Colonic mucosa (tissue), 4 donors: ENCODE measurements at regions not wholly inside any gene's neighbourhood (a gene's known extent, or its start where the extent isn't known, plus 50 kb on each side); places are given as distances from the start of the nearest gene placed in this dataset.
"Not testable (repeated sequence)": the region's sequence is repeated elsewhere in the genome, so short reads cannot be mapped to it uniquely, and the experiment has no call there.

Experiments used
- DNase-seq: peaks from one replicate; pipeline ENCODE4 v3.0.0-alpha.2; 2020
- H3K27ac ChIP-seq: fragments of 200-600 bp; one replicate; pipeline ENCODE4 v1.8.0; 2021
- H3K27me3 ChIP-seq: fragments of 200-600 bp; one replicate; pipeline ENCODE4 v1.8.0; 2021
- H3K36me3 ChIP-seq: fragments of 200-600 bp; one replicate; pipeline ENCODE4 v1.8.0; 2021
- H3K4me1 ChIP-seq: fragments of 200-600 bp; one replicate; pipeline ENCODE4 v1.8.0; 2021; ENCODE audit warnings: mild to moderate bottlenecking
- H3K4me3 ChIP-seq: fragments of 200-600 bp; one replicate; pipeline ENCODE4 v1.8.0; 2021
- H3K9ac ChIP-seq, 2 donors: one replicate each; pipeline ENCODE4 v1.7.0; 2013; ENCODE audit warnings: control low read depth in 2 of 2, low read depth in 2 of 2, low read length in 2 of 2
- H3K9me3 ChIP-seq: fragments of 200-600 bp; one replicate; pipeline ENCODE4 v1.8.0; 2021
- CTCF ChIP-seq: fragments of 200-600 bp; IDR thresholded peaks from one replicate; pipeline ENCODE4 v1.8.0; 2022; ENCODE audit warnings: antibody characterized with exemption, mild to moderate bottlenecking
- intact Hi-C: fragments of 100-400 bp; cut with DNase I; formaldehyde crosslinking; loops from one replicate; pipeline ENCODE4 v1.14.1; 2022
- donor health status: healthy.
- donor health status: DM: no; HTN: no; CAD: no.
- donor health status: DM: no; HTN: no; CAD: no.

DNA sequence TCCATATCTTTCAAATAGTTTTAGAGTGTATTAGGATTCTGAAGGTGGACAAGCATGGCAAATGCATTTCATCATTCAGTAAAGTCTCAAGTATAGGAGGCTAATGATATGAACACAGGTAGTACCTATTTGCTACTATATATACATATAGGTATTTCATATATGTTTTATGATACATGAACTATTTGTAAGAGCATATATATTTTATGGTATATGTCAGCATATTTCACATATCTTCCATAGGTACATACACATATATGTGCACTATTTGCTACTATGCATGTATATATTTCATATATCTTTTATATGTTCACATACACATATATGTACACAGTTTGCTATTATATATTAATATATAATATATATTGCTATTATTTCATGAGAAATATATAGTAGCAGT, 1291.7 kb upstream of the MIR17HG start:
- no peaks in the 10 kb centered on the region for H3K4me1 ChIP-seq
- no peaks in the 10 kb centered on the region for H3K9me3 ChIP-seq
- H3K4me3 ChIP-seq = no peak overlapping the region
- intact Hi-C loops = no loop called here
- no peak overlapping the region for H3K9ac ChIP-seq
- no peaks in the 10 kb centered on the region for H3K27me3 ChIP-seq
- no peak for TF ChIP-seq CTCF
- no peak for DNase-seq
- H3K27ac ChIP-seq = no peak overlapping the region
- no peaks in the 10 kb centered on the region for H3K36me3 ChIP-seq

DNA sequence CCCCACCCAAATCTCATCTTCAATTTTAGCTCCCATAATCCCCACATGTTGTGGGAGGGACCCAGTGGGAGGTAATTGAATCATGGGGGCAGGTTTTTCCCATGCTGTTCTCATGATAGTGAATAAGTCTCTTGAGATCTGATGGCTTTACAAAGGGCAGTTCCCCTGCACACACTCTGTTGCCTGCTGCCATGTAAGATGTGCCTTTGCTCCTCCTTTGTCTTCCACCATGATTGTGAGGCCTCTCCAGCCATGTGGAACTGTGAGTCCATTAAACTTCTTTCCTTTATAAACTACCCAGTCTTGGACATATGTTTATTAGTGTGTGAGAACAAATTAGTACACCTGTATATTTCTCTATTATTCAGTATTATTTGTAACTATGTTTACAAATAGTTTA, 1283.3 kb upstream of the MIR17HG start:
- H3K27me3 ChIP-seq, DNase-seq, H3K36me3 ChIP-seq, H3K4me3 ChIP-seq, intact Hi-C loops, H3K9me3 ChIP-seq, H3K4me1 ChIP-seq, H3K9ac ChIP-seq, H3K27ac ChIP-seq: not testable (repeated sequence)

GRCh38 chr13:90068658-90069057, 1278.8 kb upstream of the MIR17HG start:
- intact Hi-C loops = no loop called here
- no peaks in the 10 kb centered on the region for H3K27me3 ChIP-seq
- no peaks in the 10 kb centered on the region for H3K36me3 ChIP-seq
- no peak for DNase-seq
- no peak overlapping the region for H3K27ac ChIP-seq
- H3K9ac ChIP-seq = no peak overlapping the region
- no peaks in the 10 kb centered on the region for H3K4me1 ChIP-seq
- no peaks in the 10 kb centered on the region for H3K9me3 ChIP-seq
- no peak overlapping the region for H3K4me3 ChIP-seq
- TF ChIP-seq CTCF = no peak

GRCh38 chr13:90070362-90070761, 1277.1 kb upstream of the MIR17HG start:
- no peak overlapping the region for H3K27ac ChIP-seq
- no peaks in the 10 kb centered on the region for H3K4me1 ChIP-seq
- no peak overlapping the region for H3K4me3 ChIP-seq
- TF ChIP-seq CTCF = no peak
- intact Hi-C loops = no loop called here
- no peaks in the 10 kb centered on the region for H3K36me3 ChIP-seq
- H3K9me3 ChIP-seq = no peaks in the 10 kb centered on the region
- no peaks in the 10 kb centered on the region for H3K27me3 ChIP-seq
- DNase-seq = no peak
- no peak overlapping the region for H3K9ac ChIP-seq

DNA sequence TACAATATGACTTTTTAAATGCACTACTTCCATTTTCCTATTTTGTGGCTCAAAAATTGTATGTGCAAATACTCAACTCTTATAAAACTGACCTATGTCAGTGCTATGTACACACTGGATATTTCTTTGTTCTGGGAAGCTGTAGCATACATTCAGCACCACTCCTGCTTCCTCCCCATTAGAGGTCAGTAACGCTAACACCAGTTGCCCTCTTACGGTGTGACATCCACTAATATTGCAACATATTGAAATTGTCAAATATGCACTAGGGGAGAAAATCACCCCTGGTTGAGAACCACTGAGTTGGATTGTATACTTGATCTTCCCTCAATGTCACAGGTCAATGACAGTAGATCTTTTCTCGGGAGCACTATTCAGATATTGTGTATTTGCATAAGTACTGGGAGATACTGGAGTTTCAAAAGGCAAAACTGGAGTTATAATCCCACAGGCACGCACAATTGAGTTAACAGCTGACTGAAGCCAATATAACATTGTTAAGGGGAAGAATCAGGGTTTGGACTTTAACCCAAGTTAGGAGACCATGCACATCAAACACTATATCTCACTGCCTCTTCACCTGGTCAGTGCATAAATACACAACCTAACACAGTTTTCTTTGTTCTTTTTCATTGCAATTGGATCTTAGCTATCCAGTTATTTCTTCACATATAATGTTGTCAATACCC, 1276.5 kb upstream of the MIR17HG start:
- Histone ChIP-seq H3K27me3 (no peaks in the 10 kb centered on the region), H3K4me3 (no peak overlapping the region), H3K9me3 (no peaks in the 10 kb centered on the region), H3K36me3 (no peaks in the 10 kb centered on the region), H3K4me1 (no peaks in the 10 kb centered on the region), H3K9ac (no peak overlapping the region), H3K27ac (no peak overlapping the region)
- no peak for TF ChIP-seq CTCF
- intact Hi-C loops = no loop called here
- no peak for DNase-seq

- TF ChIP-seq CTCF = no peak
- H3K9me3 ChIP-seq = no peaks in the 10 kb centered on the region
- intact Hi-C loops = no loop called here
- no peak for DNase-seq
- no peak overlapping the region for H3K27ac ChIP-seq
- H3K9ac ChIP-seq = no peak overlapping the region
- H3K36me3 ChIP-seq = no peaks in the 10 kb centered on the region
- H3K27me3 ChIP-seq = no peaks in the 10 kb centered on the region
- no peak overlapping the region for H3K4me3 ChIP-seq
- H3K4me1 ChIP-seq = no peaks in the 10 kb centered on the region
These were observed 1262.7 kb upstream of the MIR17HG start for GRCh38 chr13:90084684-90085290.
